Muscle of leg (tissue), 3 donors: ENCODE measurements at regions not wholly inside any gene's neighbourhood (a gene's known extent, or its start where the extent isn't known, plus 50 kb on each side); places are given as distances from the start of the nearest gene placed in this dataset.

Experiments used
- DNase-seq: peaks from one replicate; pipeline ENCODE4 v3.0.0; 2013
- H3K27ac ChIP-seq: one replicate; pipeline ENCODE4 v1.5.1; 2013; ENCODE audit warnings: mild to moderate bottlenecking, low read length, control low read depth
- H3K27me3 ChIP-seq: one replicate; pipeline ENCODE4 v1.6.1; 2013; ENCODE audit warnings: low read length; ENCODE audit not compliant: control insufficient read depth, insufficient read depth
- H3K36me3 ChIP-seq: one replicate; pipeline ENCODE4 v1.6.1; 2013; ENCODE audit warnings: low read length; ENCODE audit not compliant: control insufficient read depth, insufficient read depth
- H3K4me1 ChIP-seq: one replicate; pipeline ENCODE4 v1.6.1; 2013; ENCODE audit warnings: low read length; ENCODE audit not compliant: control insufficient read depth, insufficient read depth
- H3K4me3 ChIP-seq: one replicate; pipeline ENCODE4 v1.5.1; 2013; ENCODE audit warnings: low read length, control low read depth
- H3K9me3 ChIP-seq: replicated peaks from 2 replicates; pipeline ENCODE4 v1.6.1; 2013; ENCODE audit warnings: low read depth, low read length; ENCODE audit not compliant: control insufficient read depth
- WGBS: methylation state at CpG from one replicate; pipeline ENCODE4 v1.1.5; 2013; ENCODE audit warnings: missing lambda C conversion rate; ENCODE audit not compliant: insufficient coverage; 5-methylcytosine and 5-hydroxymethylcytosine counted together

DNA sequence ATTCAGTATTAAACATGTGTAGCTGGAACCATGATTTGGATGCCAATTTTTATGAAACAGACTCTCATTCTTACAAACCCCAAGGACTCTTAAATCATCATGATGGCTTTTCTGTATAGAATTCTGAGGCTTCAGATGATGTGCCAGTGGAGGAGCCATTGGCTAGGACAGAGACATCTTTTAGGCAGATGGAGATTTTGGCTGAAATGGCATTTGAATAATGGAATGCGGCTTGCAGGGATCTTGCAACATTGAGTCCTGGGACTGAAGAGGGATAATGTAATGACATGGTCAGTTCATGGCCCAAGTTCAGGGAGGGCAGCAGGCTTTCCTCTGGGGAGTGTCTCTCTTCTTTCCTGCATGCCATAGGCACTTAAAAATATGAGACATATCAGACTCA, 172.4 kb downstream of the ABCA8 start:
- 60% methylated on average over 1 of the region's 1 CpG for WGBS
- Histone ChIP-seq H3K4me3 (no peak overlapping the region), H3K36me3 (no peaks in the 10 kb centered on the region), H3K27me3 (no peaks in the 10 kb centered on the region), H3K9me3 (no peaks in the 10 kb centered on the region), H3K27ac (peak overlapping the region; percentile 42), H3K4me1 (peaks cover 28% of the 10 kb centered on the region)
- peak; percentile 92 for DNase-seq

DNA sequence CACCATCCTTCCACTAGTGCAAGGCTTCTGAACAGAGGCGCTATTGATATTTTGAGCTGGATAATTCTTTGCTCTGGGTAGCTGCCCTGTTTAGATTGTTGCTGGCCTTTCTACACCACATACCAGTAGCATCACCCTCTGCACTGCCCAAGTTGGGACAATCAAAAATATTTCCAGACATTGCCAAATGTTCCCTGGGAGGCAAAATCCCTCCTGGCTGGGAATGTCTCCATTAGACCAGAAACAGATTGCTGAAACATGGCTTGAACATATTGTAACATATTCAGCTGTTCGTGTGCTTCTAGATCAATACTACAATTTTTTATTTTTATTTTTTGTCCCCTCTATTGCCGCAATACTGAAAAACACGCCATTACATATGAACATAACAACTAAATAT, 174.6 kb downstream of the ABCA8 start:
- H3K27ac ChIP-seq: no peak overlapping the region
- 80% methylated on average over 1 of the region's 4 CpGs for WGBS
- peaks cover 32% of the 10 kb centered on the region for H3K4me1 ChIP-seq
- no peaks in the 10 kb centered on the region for H3K36me3 ChIP-seq
- no peak overlapping the region for H3K4me3 ChIP-seq
- no peaks in the 10 kb centered on the region for H3K9me3 ChIP-seq
- H3K27me3 ChIP-seq: no peaks in the 10 kb centered on the region
- no peak for DNase-seq

- Histone ChIP-seq H3K4me1 (peaks cover 37% of the 10 kb centered on the region), H3K27me3 (no peaks in the 10 kb centered on the region), H3K4me3 (no peak overlapping the region), H3K36me3 (no peaks in the 10 kb centered on the region), H3K9me3 (no peaks in the 10 kb centered on the region), H3K27ac (peak overlapping the region; percentile 83)
- WGBS: 81% methylated on average over 2 of the region's 4 CpGs
- no peak for DNase-seq
Observed at GRCh38 chr17:68778726-68779125, 176.5 kb downstream of the ABCA8 start.

DNA sequence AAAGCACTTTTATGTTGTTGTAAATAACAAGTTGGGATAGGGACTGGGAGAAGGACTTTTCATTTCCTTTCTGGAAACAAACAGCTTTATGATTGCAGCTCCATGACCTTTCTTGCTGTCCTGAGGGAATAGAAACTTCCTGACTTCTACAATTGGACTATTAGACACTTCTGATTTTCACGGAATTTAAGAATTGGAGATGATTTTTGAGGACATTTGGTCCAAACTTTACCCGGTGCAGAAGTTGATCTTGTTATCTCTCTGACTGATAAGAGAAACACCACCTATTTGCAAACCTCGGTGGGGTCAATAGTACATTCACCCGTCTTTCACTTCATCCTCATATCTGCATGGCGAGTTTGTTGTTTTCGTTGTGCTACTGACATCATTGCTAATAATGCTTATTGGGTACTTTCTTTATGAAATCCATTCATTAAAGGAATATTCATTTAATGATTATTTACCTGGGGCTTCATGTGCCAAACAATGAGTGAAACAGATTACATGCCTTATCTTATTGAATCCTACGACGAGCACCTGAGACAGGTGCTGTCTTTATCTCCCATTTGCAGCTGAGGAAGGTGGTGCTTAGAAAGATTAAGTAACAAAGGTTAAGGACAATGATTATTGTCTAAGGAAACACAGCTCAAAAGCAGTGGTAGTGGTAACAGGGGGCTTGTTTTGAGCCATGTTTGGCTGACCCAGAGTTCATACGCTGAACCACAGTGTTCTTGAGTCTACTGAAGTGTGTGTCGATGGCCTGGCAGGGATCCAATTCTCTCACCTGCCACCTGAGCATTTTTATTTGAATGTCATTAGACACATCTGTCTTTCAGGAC, 176.9 kb upstream of the FAM20A start:
- H3K4me3 ChIP-seq: no peak overlapping the region
- no peaks in the 10 kb centered on the region for H3K9me3 ChIP-seq
- H3K27ac ChIP-seq: peak overlapping the region; percentile 83
- WGBS: 63% methylated on average over 3 of the region's 10 CpGs
- H3K36me3 ChIP-seq: no peaks in the 10 kb centered on the region
- peaks cover 31% of the 10 kb centered on the region for H3K4me1 ChIP-seq
- DNase-seq: no peak
- no peaks in the 10 kb centered on the region for H3K27me3 ChIP-seq

- WGBS: 8% methylated on average over 2 of the region's 5 CpGs
- no peaks in the 10 kb centered on the region for H3K9me3 ChIP-seq
- H3K27ac ChIP-seq: peak overlapping the region; percentile 83
- peaks cover 29% of the 10 kb centered on the region for H3K4me1 ChIP-seq
- peak; percentile 98 for DNase-seq
- no peaks in the 10 kb centered on the region for H3K27me3 ChIP-seq
- no peaks in the 10 kb centered on the region for H3K36me3 ChIP-seq
- H3K4me3 ChIP-seq: no peak overlapping the region
Observed at GRCh38 chr17:68777243-68777855, 176.2 kb upstream of the FAM20A start.

DNA sequence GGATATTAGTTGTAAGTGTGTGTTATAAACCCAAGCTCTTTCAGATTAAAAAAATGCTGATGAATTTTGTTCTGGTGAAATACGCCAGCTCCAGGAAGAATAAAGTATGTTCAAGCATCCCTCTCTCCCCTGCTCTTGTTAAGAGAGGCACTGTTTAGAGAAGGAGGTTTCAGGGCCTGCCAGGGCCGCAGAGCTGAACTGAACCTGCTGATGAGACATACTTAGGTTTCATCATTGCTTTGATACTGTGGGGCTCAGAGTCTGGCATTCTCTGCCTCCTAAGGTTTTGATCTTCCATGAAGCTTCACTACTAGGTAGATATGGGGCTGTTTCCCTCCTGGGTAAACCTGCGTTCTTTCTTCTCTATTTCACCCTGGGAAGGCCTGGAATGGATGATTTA, 175.3 kb upstream of the FAM20A start:
- no peak overlapping the region for H3K4me3 ChIP-seq
- peak; percentile 47 for DNase-seq
- no peaks in the 10 kb centered on the region for H3K9me3 ChIP-seq
- H3K27ac ChIP-seq: peak overlapping the region; percentile 83
- no peaks in the 10 kb centered on the region for H3K27me3 ChIP-seq
- peaks cover 34% of the 10 kb centered on the region for H3K4me1 ChIP-seq
- H3K36me3 ChIP-seq: no peaks in the 10 kb centered on the region
- WGBS: 83% methylated on average over 1 of the region's 3 CpGs

- WGBS: no CpG with 5 or more reads among the region's 2 CpGs
- Histone ChIP-seq H3K4me1 (peaks cover 34% of the 10 kb centered on the region), H3K27me3 (no peaks in the 10 kb centered on the region), H3K36me3 (no peaks in the 10 kb centered on the region), H3K4me3 (no peak overlapping the region), H3K27ac (peak overlapping the region; percentile 83), H3K9me3 (no peaks in the 10 kb centered on the region)
- no peak for DNase-seq
Observed at GRCh38 chr17:68775969-68776368, 174.8 kb upstream of the FAM20A start.

- no peaks in the 10 kb centered on the region for H3K27me3 ChIP-seq
- peaks cover 30% of the 10 kb centered on the region for H3K4me1 ChIP-seq
- no peak overlapping the region for H3K4me3 ChIP-seq
- H3K27ac ChIP-seq: peak overlapping the region; percentile 83
- peak; percentile 96 for DNase-seq
- no peaks in the 10 kb centered on the region for H3K36me3 ChIP-seq
- no peaks in the 10 kb centered on the region for H3K9me3 ChIP-seq
Observed at GRCh38 chr17:68775318-68775717, 174.2 kb upstream of the FAM20A start.

GRCh38 chr17:68771867-68772515, 170.8 kb upstream of the FAM20A start:
- Histone ChIP-seq H3K4me3 (peak overlapping the region; percentile 12), H3K27ac (peak overlapping the region; percentile 57), H3K36me3 (no peaks in the 10 kb centered on the region), H3K4me1 (peaks cover 18% of the 10 kb centered on the region), H3K27me3 (no peaks in the 10 kb centered on the region), H3K9me3 (no peaks in the 10 kb centered on the region)
- 50% methylated on average over 2 of the region's 8 CpGs for WGBS
- peak; percentile 88 for DNase-seq

DNA sequence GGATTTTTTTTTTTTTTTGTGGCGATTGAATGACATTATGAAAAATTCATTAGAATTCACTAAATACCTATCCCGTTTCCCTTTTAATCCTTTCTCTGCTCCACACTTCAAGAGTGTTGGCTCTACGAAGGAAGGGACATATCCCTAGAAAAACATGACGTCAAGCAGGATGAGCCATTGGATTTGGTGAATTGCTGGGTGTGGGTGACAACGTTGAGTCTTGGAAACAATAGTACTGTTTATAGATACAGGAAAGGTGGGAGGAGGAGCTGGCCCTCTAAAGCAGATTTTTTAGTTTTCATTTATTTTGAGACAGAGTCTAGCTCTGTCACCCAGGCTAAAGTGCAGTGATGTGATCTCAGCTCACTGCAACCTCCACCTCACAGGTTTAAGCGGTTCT, 167.6 kb upstream of the FAM20A start:
- 36% methylated on average over 2 of the region's 6 CpGs for WGBS
- Histone ChIP-seq H3K27ac (no peak overlapping the region), H3K27me3 (no peaks in the 10 kb centered on the region), H3K36me3 (no peaks in the 10 kb centered on the region), H3K9me3 (no peaks in the 10 kb centered on the region), H3K4me3 (no peak overlapping the region), H3K4me1 (peaks cover 6% of the 10 kb centered on the region)
- DNase-seq: no peak
